Kidney epithelial cell (primary cell): ENCODE measurements at regions not wholly inside any gene's neighbourhood (a gene's known extent, or its start where the extent isn't known, plus 50 kb on each side); places are given as distances from the start of the nearest gene placed in this dataset.

ENCODE experiments used
- DNase-seq: peaks from one replicate; pipeline ENCODE4 v3.0.0-alpha.2; 2010; ENCODE audit warnings: low read depth
- H3K27me3 ChIP-seq: 2 replicates; pipeline ENCODE4 v1.6.0; 2011; ENCODE audit warnings: low read length; ENCODE audit not compliant: control insufficient read depth, insufficient read depth
- H3K36me3 ChIP-seq: 2 replicates; pipeline ENCODE4 v1.5.1; 2011; ENCODE audit warnings: low read length; ENCODE audit not compliant: control insufficient read depth, insufficient read depth
- H3K4me3 ChIP-seq: 2 replicates; pipeline ENCODE4 v1.5.1; 2011; ENCODE audit warnings: low read depth, mild to moderate bottlenecking, control low read depth, low read length
- CTCF ChIP-seq: IDR thresholded peaks from 2 replicates; pipeline ENCODE4 v1.5.1; 2011; ENCODE audit warnings: mild to moderate bottlenecking, moderate library complexity, low read length, control low read depth, inconsistent platforms; ENCODE audit not compliant: insufficient read depth, poor library complexity, severe bottlenecking

GRCh38 chr1:58041621-58042020 lies 504.9 kb downstream of the OMA1 start:
- no peak for TF ChIP-seq CTCF
- Histone ChIP-seq H3K36me3 (no peaks in the 10 kb centered on the region), H3K4me3 (no peak overlapping the region), H3K27me3 (no peaks in the 10 kb centered on the region)
- peak; percentile 65 for DNase-seq

- Histone ChIP-seq H3K4me3 (no peak overlapping the region), H3K36me3 (no peaks in the 10 kb centered on the region), H3K27me3 (no peaks in the 10 kb centered on the region)
- no peak for DNase-seq
- TF ChIP-seq CTCF: no peak
Measured at GRCh38 chr1:58038574-58038973, 508.0 kb downstream of the OMA1 start.

GRCh38 chr1:58035523-58035922 lies 511.0 kb downstream of the OMA1 start:
- peak; percentile 10 for TF ChIP-seq CTCF
- Histone ChIP-seq H3K4me3 (no peak overlapping the region), H3K27me3 (peaks cover 3% of the 10 kb centered on the region), H3K36me3 (no peaks in the 10 kb centered on the region)
- DNase-seq: no peak

GRCh38 chr1:58033311-58033710 lies 513.2 kb downstream of the OMA1 start:
- peaks cover 3% of the 10 kb centered on the region for H3K27me3 ChIP-seq
- no peak for DNase-seq
- no peak for TF ChIP-seq CTCF
- no peaks in the 10 kb centered on the region for H3K36me3 ChIP-seq
- no peak overlapping the region for H3K4me3 ChIP-seq

DNA sequence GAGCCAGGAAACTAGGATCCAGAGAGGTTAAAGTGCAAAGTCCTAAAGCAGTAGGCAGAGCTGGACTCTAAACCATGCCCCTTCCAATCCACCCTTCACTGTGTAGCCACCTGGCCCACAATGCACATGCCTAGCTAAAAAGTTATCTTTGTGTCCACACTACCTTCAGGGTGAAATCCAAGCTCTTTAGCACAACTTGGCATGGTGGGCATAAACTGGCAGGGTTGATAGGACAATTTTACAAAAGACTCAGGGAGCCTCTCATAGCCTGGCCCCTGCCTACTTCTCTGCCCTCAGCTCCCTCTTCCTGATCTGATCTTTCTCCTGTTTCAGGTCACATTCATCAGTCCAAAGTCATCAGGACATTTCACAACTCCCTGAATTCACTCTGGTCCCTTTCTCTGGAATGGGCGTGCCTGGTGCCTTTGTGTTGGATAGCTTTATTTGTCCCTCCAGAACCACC lies 513.9 kb downstream of the OMA1 start:
- no peak for TF ChIP-seq CTCF
- Histone ChIP-seq H3K27me3 (peaks cover 3% of the 10 kb centered on the region), H3K36me3 (no peaks in the 10 kb centered on the region), H3K4me3 (no peak overlapping the region)
- DNase-seq: no peak

DNA sequence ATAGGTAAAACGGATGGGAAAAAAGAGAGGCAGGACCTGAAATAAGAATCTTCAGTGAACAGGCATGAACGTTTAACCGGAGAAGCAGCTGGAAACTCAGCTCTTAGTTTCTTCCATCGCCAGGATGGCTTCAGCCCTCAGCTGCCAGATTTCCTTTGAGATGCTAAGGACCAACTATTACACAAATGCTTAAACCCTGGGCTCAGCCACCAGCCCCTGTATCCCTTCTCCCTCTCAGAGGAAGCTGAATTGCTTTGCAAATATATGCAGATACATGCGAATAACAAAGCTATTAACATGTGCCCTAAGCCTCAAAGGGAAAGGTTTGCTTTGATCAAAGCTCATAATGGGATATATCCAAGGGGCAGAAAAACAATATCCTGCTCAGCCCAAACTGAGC lies 515.1 kb downstream of the OMA1 start:
- Histone ChIP-seq H3K4me3 (no peak overlapping the region), H3K36me3 (no peaks in the 10 kb centered on the region), H3K27me3 (peaks cover 3% of the 10 kb centered on the region)
- no peak for DNase-seq
- TF ChIP-seq CTCF: no peak
